ENCODE measurements at regions not wholly inside any gene's neighbourhood (a gene's known extent, or its start where the extent isn't known, plus 50 kb on each side); places are given as distances from the start of the nearest gene placed in this dataset.

DNA sequence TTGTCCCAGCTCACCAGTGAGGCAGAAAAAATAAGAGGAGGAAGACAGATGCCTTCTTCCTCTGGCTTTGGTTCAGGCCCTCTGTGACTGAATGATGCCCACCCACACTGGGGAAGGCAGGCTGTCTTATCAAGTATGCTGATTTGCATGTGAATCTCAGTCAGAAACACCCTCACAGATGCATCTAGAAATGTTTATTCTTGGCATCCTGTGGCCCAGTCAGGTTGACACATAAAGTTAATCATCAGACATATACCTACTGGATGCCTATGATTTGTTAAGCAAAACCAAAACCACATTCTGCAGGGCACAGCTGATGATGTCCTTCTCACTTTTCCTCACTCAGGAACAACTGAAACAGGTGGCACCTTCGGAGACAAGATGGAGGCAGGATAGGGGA is 243.4 kb upstream of the KCNN2 start:
- TF ChIP-seq, protein P1, sequence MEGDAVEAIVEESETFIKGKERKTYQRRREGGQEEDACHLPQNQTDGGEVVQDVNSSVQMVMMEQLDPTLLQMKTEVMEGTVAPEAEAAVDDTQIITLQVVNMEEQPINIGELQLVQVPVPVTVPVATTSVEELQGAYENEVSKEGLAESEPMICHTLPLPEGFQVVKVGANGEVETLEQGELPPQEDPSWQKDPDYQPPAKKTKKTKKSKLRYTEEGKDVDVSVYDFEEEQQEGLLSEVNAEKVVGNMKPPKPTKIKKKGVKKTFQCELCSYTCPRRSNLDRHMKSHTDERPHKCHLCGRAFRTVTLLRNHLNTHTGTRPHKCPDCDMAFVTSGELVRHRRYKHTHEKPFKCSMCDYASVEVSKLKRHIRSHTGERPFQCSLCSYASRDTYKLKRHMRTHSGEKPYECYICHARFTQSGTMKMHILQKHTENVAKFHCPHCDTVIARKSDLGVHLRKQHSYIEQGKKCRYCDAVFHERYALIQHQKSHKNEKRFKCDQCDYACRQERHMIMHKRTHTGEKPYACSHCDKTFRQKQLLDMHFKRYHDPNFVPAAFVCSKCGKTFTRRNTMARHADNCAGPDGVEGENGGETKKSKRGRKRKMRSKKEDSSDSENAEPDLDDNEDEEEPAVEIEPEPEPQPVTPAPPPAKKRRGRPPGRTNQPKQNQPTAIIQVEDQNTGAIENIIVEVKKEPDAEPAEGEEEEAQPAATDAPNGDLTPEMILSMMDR (conservative IDR thresholded peaks at IDR 0.05; ENCODE audit: low read depth in 2 of 2) = no peak
- TF ChIP-seq POLR2AphosphoS5 (IDR thresholded peaks at IDR 0.05; ENCODE audit: low read depth) (no peak), JUNB (IDR thresholded peaks at IDR 0.05; ENCODE audit: unreplicated experiment) (no peak), EZH2 (IDR thresholded peaks at IDR 0.05; ENCODE audit: low read depth, unreplicated experiment) (no peak)
